H1 (cell line): ENCODE measurements at regions not wholly inside any gene's neighbourhood (a gene's known extent, or its start where the extent isn't known, plus 50 kb on each side); places are given as distances from the start of the nearest gene placed in this dataset.

Experiments used
- ASH2L ChIP-seq: fragments of 200-600, 300-600 bp; sonication (generic); IDR thresholded peaks from one replicate; pipeline ENCODE4 v1.7.1; 2017; ENCODE audit warnings: low read length
- CBX5 ChIP-seq: fragments of 300-800, 300-1000 bp; sonication (generic); IDR thresholded peaks from 2 replicates; pipeline ENCODE4 v1.7.1; 2016; ENCODE audit warnings: antibody characterized with exemption, low read length, low read depth
- CHD2 ChIP-seq: IDR thresholded peaks from 2 replicates; pipeline ENCODE4 v1.6.1; 2012; ENCODE audit warnings: low read length, improper control_type of control experiment
- RAD21 ChIP-seq, 2 experiments: IDR thresholded peaks in 1 of 2; conservative IDR thresholded peaks in 1 of 2; 2 replicates each; pipeline ENCODE4 v1.6.1; 2011; ENCODE audit warnings: low read depth in 2 of 2, low read length in 2 of 2, improper control_type of control experiment in 1 of 2, inconsistent platforms in 1 of 2, mild to moderate bottlenecking in 1 of 2, moderate library complexity in 1 of 2
- RXRA ChIP-seq: IDR thresholded peaks from 2 replicates; pipeline ENCODE4 v1.6.1; 2011; ENCODE audit warnings: low read depth, mild to moderate bottlenecking, low read length, moderate library complexity; ENCODE audit not compliant: insufficient read depth
- SIN3A ChIP-seq, 2 experiments: IDR thresholded peaks in 1 of 2; conservative IDR thresholded peaks in 1 of 2; 2 replicates each; pipeline ENCODE4 v1.6.1; 2011 to 2012; ENCODE audit warnings: low read length in 2 of 2, improper control_type of control experiment in 1 of 2, low read depth in 1 of 2, mild to moderate bottlenecking in 1 of 2
- SIX5 ChIP-seq: IDR thresholded peaks from 2 replicates; pipeline ENCODE4 v1.6.1; 2011; ENCODE audit warnings: mild to moderate bottlenecking, low read depth, low read length
- TBP ChIP-seq: IDR thresholded peaks from 2 replicates; pipeline ENCODE4 v1.6.1; 2011; ENCODE audit warnings: low read depth, low read length, improper control_type of control experiment
- TF ChIP-seq, protein P1 (sequence below), 3 experiments: IDR thresholded peaks; 1 replicate in 2 of 3; 2 replicates in 1 of 3; pipeline versions ENCODE4 v1.5.1 to v1.6.1; 2011; ENCODE audit warnings: low read length in 3 of 3, mild to moderate bottlenecking in 3 of 3, inconsistent platforms in 2 of 3, low read depth in 1 of 3, moderate library complexity in 1 of 3; ENCODE audit not compliant: insufficient read depth in 1 of 3; ENCODE audit errors: control extremely low read depth in 1 of 3

- no peak for TF ChIP-seq SIX5
- TF ChIP-seq, protein P1, sequence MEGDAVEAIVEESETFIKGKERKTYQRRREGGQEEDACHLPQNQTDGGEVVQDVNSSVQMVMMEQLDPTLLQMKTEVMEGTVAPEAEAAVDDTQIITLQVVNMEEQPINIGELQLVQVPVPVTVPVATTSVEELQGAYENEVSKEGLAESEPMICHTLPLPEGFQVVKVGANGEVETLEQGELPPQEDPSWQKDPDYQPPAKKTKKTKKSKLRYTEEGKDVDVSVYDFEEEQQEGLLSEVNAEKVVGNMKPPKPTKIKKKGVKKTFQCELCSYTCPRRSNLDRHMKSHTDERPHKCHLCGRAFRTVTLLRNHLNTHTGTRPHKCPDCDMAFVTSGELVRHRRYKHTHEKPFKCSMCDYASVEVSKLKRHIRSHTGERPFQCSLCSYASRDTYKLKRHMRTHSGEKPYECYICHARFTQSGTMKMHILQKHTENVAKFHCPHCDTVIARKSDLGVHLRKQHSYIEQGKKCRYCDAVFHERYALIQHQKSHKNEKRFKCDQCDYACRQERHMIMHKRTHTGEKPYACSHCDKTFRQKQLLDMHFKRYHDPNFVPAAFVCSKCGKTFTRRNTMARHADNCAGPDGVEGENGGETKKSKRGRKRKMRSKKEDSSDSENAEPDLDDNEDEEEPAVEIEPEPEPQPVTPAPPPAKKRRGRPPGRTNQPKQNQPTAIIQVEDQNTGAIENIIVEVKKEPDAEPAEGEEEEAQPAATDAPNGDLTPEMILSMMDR (IDR thresholded peaks at IDR 0.05; ENCODE audit: control extremely low read depth in 1 of 3, insufficient read depth in 1 of 3, low read depth in 1 of 3, low read length in 3 of 3) = no peak
- TF ChIP-seq SIN3A (conservative IDR thresholded peaks at IDR 0.05 in 1 of 2, IDR thresholded peaks at IDR 0.05 in 1 of 2; ENCODE audit: low read depth in 1 of 2, low read length in 2 of 2) = no peak
- no peak for TF ChIP-seq CHD2
- no peak for TF ChIP-seq CBX5
- no peak for TF ChIP-seq ASH2L
- TF ChIP-seq TBP = no peak
- no peak for TF ChIP-seq RAD21 (IDR thresholded peaks at IDR 0.05 in 1 of 2, conservative IDR thresholded peaks at IDR 0.05 in 1 of 2; ENCODE audit: low read depth in 2 of 2, low read length in 2 of 2)
- TF ChIP-seq RXRA = no peak
Observed at GRCh38 chr1:170864238-170864637, 71.1 kb upstream of the MROH9 start.
